ENCODE measurements at regions not wholly inside any gene's neighbourhood (a gene's known extent, or its start where the extent isn't known, plus 50 kb on each side); places are given as distances from the start of the nearest gene placed in this dataset.

DNA sequence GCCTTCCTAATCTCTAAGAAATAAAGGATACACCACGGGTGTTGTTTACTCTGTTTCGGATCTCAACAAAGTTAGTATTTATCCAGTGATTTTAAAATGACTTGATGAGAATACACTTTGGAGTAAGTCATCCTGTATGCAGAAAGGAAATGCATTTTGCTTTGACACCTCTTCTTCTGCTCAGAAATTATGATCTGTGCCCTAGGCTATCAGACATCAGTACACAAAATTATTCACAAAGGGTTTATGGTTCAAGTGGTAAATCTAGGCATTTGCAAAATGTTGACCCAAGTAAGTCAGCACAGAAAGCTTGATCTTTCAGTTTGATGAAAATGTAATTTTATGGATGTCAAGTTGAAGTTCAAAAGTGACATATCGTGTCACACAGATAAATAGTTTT is 248.5 kb downstream of the ATP23 start:
- no peak for DNase-seq

GRCh38 chr12:58190618-58191017 is 249.3 kb downstream of the ATP23 start:
- DNase-seq, result no peak

DNA sequence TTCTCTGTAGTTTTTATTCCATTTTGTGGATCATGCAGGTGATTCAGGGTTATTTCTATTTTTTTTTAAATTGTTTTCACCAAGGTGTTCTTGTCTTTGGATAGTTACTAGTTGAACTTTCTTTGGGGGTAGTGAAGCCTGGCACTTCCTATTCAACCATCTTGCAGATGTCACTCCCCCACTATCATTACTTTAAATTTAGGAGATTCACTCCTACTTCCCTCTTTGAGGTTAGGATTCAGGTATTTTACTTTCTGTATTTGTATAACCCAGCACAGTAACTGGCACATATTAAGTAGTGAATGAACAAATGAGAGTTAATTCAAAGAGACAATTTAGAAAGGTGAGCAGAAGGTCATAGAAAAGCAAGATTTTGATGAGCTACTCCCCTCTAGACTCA is 255.6 kb downstream of the ATP23 start:
- DNase-seq, result no peak

GRCh38 chr12:58202933-58203718 is 261.8 kb downstream of the ATP23 start:
- DNase-seq, result no peak

- no peak for DNase-seq
These were observed 262.7 kb downstream of the ATP23 start for GRCh38 chr12:58204071-58204470.

DNA sequence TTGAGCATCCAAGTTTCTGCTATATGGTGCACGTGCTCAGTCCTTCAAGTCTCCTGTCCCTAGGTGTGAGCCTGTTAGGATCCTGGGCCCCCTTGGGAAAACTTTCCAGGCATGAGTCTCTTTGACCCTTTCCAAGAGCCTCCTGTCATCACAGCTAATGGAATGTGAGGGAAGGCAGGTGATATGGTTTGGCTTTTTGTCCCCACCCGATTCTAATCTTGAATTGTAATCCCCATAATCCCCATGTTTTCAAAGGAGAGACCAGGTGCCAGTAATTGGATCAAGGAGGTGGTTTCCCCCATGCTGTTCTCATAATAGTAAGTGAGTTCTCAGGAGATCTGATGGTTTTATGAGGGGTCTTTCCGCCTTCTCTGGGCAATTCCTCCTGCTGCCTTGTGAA is 265.5 kb downstream of the ATP23 start:
- DNase-seq, result no peak

DNA sequence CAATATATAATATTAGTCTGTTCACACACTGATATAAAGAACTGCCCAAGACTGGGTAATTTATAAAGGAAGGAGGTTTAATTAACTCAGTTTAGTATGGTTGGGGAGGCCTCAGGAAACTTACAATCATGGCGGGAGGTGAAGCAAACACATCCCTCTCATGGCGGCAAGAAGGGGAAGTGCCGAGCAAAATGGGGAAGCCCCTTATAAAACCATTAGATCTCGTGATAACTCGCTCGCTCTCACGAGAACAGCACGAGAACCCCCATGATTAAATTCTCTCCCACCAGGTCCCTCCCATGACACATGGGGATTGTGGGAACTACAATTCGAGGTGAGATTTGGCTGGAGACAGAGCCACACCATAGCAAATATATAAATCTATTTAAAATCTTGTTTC is 269.8 kb downstream of the ATP23 start:
- no peak for DNase-seq

DNA sequence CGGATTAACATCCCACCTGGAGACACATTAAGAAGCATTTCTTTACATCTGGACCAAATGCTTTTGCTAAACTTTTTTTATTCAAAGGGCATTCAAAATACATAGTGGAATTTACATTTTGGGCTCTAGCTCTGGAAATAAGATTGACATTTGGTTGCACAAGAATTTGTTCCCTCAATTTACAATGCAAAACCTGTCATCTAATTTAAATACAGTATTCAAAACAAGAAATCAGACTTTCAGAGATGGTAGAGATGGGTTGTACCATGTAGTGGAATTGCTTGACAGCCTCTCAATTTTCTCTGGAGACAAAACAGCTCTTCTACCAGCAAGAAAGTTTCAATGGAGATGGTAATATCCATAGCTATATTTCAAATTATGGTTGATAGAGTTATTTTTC is 275.8 kb downstream of the ATP23 start:
- no peak for DNase-seq

- no peak for DNase-seq
These were observed 283.3 kb downstream of the ATP23 start for GRCh38 chr12:58224536-58225105.

- DNase-seq, result no peak
These were observed 284.0 kb downstream of the ATP23 start for GRCh38 chr12:58225203-58225877.

- DNase-seq, result no peak
These were observed 292.5 kb downstream of the ATP23 start for GRCh38 chr12:58233886-58234285.

DNA sequence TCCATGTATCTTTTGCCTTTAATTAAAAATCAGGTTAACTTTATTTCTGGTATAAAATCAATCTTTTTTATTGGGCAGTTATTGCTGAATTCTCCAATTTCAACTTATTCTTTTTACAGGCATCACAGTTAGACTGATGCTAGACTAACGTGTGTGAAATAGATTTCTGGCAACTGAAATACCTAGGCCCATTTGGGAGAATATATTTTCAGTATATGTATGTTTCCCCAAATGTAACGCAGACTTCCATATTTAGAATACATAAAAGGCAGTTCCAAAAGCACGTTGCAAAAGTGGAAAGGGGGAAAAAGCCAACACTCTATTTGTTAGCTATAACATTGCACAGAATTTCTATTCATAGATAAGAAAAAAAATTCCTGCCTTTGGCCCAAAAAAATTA is 297.0 kb downstream of the ATP23 start:
- DNase-seq, result no peak

DNA sequence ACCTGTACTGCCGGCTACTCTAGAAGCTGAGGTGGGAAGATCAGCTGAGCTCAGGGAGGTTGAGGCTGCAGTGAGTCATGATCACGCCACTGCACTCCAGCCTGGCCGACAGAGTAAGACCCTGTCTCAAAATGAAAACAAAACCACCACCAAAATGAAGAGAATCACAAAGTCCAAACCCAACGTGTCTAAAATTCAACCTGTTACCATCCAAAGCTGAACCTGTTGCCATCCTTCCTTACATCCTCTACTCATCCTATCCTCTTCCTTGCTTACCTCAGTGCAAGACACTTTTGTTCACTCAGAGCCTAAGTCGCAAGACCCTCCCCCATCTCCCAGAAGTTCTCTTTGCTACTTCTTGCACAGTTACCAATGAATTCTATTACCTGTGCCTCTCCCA is 299.7 kb downstream of the ATP23 start:
- no peak for DNase-seq

DNA sequence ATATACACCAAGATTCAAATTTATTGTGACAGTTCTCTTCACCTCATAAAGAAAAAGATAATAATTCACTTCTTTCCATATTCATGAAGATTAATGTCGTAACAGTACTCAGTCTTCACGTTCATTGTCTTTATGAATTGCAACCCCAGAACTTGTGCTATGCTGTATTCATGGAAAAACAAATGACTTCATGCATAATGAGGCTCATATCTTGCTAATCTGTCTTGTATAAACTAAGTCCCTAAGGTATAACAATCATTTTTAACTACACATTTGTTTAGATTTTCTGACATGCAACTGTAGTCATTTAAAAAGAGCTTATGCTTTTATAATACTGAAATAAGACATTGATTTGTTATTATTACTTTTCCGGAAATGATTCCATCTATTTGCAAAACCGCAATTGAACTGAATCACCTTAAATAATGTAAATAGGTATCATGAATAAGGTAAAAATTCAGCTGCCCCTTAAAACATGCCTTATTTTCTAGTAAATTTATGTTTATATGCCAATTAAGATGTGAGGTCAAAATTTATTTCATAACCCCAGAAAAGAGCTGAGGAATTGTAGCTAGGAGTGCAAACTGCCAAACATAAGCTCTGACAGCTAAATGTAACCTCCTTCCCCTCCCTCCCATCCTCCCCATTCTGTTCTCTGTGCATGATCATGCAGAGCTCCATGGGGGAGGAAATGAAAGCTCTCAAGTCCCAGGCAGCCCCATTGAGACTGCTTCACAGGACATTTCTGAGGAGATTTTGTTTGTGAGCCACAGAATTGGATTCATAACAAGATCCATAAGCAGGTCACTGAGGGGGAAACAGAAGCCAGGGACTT is 301.6 kb downstream of the ATP23 start:
- no peak for DNase-seq

GRCh38 chr12:58247633-58248032 is 306.3 kb downstream of the ATP23 start:
- no peak for DNase-seq

- no peak for DNase-seq
These were observed 307.2 kb downstream of the ATP23 start for GRCh38 chr12:58248599-58248998.

DNA sequence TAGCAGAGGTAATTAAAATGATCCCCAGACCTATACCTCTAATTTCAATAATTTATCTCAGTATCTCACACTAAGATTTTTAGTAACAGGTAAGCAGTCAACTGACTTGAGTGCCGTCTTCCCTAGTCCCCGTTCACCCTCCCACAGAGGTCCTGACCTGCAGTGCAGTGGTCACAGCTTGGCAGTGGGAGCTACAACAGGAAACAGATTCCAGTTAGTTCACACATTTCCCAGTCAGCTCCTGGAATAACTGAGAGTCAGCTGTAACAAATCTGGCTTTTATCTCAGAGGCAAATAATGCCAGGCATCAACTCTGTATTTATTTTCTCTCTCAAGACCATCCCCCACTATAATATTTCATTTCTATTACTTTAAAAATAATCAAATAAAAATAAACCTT is 308.2 kb downstream of the ATP23 start:
- DNase-seq, result no peak

GRCh38 chr12:58250077-58250476 is 308.7 kb downstream of the ATP23 start:
- no peak for DNase-seq

GRCh38 chr12:58252914-58253313 is 311.5 kb downstream of the ATP23 start:
- no peak for DNase-seq

GRCh38 chr12:58253663-58254062 is 312.3 kb downstream of the ATP23 start:
- DNase-seq, result no peak

DNA sequence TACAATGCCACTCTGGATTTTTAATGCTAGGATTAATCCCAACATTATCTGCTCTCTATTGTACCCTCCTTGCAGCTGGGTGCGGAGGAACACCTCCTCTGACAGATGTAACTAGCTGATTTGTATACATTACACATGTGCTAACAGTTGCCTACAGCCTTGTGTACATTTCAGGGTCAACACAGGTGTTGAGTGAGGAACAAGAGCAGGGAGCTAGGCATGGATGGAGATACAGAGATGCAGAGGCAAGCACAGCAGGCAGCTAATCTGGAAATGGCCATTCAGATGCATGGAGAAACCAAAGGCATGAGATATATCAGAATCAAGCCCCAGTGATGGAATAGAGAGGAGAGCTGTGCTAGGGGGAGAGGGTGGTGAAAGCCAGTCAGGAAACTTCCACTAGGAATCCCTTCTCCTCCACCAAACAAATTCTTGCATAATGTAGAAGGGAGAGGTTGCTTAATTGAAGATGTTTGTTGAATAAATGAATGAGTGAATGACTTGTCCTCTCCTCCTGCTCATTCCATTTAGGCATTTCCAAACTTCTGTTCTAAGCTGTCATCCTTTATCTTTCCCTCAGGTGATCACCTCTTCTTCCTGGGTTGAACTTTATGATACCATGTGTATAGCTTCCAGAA is 313.2 kb downstream of the ATP23 start:
- no peak for DNase-seq

DNA sequence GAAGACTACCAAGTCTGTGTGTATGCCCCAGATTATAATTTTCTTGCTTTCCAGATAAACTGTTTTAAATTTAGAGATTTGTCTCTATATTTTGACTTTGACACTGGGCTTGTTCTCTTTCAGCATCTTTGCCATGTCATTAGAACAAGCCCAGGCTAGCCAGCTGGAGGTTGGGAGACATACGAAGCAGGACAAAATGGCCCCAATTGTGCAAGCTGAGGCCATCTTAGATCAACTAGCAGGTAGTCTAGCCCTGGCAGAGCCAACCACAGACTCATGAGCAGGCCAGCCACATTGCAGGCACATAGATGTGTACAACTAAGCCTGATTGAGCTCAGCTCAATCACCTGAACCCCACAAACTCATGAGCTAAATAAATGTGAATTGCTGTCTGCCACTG is 321.4 kb downstream of the ATP23 start:
- DNase-seq, result no peak
